ENCODE measurements at regions not wholly inside any gene's neighbourhood (a gene's known extent, or its start where the extent isn't known, plus 50 kb on each side); places are given as distances from the start of the nearest gene placed in this dataset.
A peak's percentile ranks its signal among the peaks of the same experiment; 100 is the strongest.
"Not testable (repeated sequence)": the region's sequence is repeated elsewhere in the genome, so short reads cannot be mapped to it uniquely, and the experiment has no call there.

DNA sequence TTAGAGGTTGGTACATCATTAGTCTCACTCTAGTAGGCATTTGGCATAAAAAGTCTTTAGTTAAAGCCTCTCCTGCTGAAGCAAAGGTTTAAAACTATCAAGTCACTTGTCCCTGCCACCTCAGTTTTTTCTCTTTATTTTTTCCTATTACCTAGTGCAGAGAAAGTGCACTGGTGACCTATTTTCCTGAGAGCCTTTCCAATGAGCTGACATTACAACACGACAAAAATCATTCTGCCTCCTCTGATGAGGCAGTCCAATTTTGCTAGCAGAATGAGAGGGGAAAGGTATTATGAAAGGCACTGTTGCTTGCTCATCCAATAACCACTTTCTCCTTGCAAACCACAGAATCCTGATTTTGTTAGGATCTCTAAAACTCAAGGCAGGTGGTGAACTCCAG, 73.3 kb upstream of the SGK1 start:
- TF ChIP-seq, protein P1, sequence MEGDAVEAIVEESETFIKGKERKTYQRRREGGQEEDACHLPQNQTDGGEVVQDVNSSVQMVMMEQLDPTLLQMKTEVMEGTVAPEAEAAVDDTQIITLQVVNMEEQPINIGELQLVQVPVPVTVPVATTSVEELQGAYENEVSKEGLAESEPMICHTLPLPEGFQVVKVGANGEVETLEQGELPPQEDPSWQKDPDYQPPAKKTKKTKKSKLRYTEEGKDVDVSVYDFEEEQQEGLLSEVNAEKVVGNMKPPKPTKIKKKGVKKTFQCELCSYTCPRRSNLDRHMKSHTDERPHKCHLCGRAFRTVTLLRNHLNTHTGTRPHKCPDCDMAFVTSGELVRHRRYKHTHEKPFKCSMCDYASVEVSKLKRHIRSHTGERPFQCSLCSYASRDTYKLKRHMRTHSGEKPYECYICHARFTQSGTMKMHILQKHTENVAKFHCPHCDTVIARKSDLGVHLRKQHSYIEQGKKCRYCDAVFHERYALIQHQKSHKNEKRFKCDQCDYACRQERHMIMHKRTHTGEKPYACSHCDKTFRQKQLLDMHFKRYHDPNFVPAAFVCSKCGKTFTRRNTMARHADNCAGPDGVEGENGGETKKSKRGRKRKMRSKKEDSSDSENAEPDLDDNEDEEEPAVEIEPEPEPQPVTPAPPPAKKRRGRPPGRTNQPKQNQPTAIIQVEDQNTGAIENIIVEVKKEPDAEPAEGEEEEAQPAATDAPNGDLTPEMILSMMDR (IDR thresholded peaks at IDR 0.05), result no peak
- no peak for TF ChIP-seq POLR2A (IDR thresholded peaks at IDR 0.05)
- Histone ChIP-seq H3K9me3 (no peaks in the 10 kb centered on the region), H3K4me3 (no peak overlapping the region), H3K27ac (peak overlapping the region in 2 of 4 donors; percentile 15 to 45), H3K36me3 (no peaks in the 10 kb centered on the region), H3K27me3 (no peaks in the 10 kb centered on the region), H3K4me1 (peaks cover 0 to 34% (median 0%) of the 10 kb centered on the region in 3 donors)
- 79 to 91% methylated on average over 1 of the region's 1 CpG for WGBS, 2 donors
- intact Hi-C loops (cut with DNase I), result no loop called here
- no peak for DNase-seq

DNA sequence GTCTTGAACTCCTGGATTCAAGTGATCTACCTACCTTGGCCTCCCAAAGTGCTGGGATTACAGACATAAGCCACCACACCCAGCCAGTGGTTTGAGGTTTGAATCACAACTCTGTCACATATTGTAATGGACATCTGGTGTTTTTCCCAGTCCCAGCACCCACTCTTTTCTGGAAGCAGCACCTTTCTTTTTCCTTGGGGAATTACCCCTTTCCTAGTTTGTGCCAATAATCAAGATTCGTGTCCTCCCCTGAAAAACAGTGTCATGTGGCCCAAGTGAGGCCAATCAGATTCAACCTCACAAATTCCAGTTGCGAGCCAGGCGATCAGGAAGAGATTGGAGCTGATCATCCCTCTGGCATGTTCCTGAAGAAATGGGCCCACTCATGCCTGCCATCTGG, 71.7 kb upstream of the SGK1 start:
- intact Hi-C loops (cut with DNase I), result no loop called here
- Histone ChIP-seq H3K27ac (no peak overlapping the region), H3K4me3 (no peak overlapping the region), H3K36me3 (no peaks in the 10 kb centered on the region), H3K27me3 (no peaks in the 10 kb centered on the region), H3K9me3 (no peaks in the 10 kb centered on the region), H3K4me1 (peaks cover 0 to 22% (median 0%) of the 10 kb centered on the region in 3 donors)
- DNase-seq, result no peak
- TF ChIP-seq, protein P1 (IDR thresholded peaks at IDR 0.05), result no peak
- 82% methylated on average over 3 of the region's 3 CpGs for WGBS, 2 donors

DNA sequence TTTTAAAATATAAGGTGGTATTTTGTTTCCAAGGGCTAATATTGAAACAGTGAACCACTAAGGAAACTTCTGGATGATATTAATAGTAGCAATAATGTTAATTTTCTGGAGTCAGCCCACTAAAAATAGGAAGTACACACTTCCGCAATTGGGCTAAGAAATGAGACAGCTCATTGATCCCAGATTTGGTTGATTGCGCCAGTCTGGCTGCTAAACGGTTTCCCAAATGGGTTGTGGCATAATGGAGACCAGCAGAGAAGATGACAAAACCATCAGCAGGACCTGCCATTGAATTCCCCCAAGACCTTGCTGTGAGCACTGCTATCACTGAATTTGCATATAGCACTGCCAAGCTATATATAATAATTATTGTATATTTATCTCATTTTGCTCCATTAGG, 71.2 kb upstream of the SGK1 start:
- intact Hi-C loops (cut with DNase I), result no loop called here
- Histone ChIP-seq H3K4me3 (no peak overlapping the region), H3K27me3 (no peaks in the 10 kb centered on the region), H3K9me3 (no peaks in the 10 kb centered on the region), H3K27ac (no peak overlapping the region), H3K36me3 (no peaks in the 10 kb centered on the region), H3K4me1 (peaks cover 0 to 17% (median 0%) of the 10 kb centered on the region in 3 donors)
- TF ChIP-seq, protein P1 (IDR thresholded peaks at IDR 0.05), result no peak
- TF ChIP-seq POLR2A (IDR thresholded peaks at IDR 0.05), result no peak
- 60 to 86% methylated on average over 3 of the region's 3 CpGs for WGBS, 2 donors
- DNase-seq, result no peak

DNA sequence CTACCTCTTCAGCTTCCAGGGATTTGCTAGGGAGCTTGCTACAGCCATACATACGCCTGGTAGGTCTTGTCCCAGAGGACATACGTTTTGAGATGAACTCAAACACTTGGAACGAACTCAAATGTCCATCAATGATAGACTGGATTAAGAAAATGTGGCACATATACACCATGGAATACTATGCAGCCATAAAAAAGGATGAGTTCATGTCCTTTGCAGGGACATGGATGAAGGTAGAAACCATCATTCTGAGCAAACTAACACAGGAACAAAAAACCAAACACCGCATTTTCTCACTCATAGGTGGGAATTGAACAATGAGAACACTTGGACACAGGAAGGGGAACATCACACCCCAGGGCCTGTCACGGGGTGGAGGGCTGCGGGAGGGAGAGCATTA, 68.6 kb upstream of the SGK1 start:
- DNase-seq; intact Hi-C loops (cut with DNase I); H3K36me3 ChIP-seq; H3K27me3 ChIP-seq; H3K9me3 ChIP-seq; H3K4me3 ChIP-seq; H3K27ac ChIP-seq: not testable (repeated sequence)
- WGBS, 2 donors, result 84 to 92% methylated on average over 6 of the region's 6 CpGs
- H3K4me1 ChIP-seq, result peaks cover 0 to 11% (median 0%) of the 10 kb centered on the region in 3 donors

DNA sequence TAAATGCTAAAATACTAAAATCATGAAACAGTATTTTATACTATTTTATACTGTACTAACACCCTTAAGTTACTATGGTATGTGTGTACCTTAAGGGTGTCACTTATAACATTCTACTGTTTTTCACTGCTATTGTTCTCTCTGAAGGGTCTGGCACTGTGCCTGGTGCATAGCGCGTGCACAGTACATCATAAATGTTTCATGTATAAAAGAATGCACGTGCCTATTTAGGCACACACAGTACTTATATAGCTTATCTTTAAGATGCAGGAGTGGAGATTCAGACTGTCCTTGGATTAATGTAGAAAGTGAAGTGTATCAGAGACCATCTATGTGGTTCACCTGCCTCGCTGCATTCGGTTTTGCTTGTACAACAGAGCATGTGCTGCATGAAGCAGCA, 64.0 kb upstream of the SGK1 start:
- intact Hi-C loops (cut with DNase I), result no loop called here
- TF ChIP-seq, protein P1 (IDR thresholded peaks at IDR 0.05), result no peak
- TF ChIP-seq POLR2A (IDR thresholded peaks at IDR 0.05), result no peak
- Histone ChIP-seq H3K9me3 (no peaks in the 10 kb centered on the region), H3K36me3 (no peaks in the 10 kb centered on the region), H3K4me3 (no peak overlapping the region), H3K4me1 (peaks cover 14 to 31% (median 18%) of the 10 kb centered on the region in 3 donors), H3K27ac (no peak overlapping the region), H3K27me3 (no peaks in the 10 kb centered on the region)
- 41 to 56% methylated on average over 5 of the region's 5 CpGs for WGBS, 2 donors
- no peak for DNase-seq

DNA sequence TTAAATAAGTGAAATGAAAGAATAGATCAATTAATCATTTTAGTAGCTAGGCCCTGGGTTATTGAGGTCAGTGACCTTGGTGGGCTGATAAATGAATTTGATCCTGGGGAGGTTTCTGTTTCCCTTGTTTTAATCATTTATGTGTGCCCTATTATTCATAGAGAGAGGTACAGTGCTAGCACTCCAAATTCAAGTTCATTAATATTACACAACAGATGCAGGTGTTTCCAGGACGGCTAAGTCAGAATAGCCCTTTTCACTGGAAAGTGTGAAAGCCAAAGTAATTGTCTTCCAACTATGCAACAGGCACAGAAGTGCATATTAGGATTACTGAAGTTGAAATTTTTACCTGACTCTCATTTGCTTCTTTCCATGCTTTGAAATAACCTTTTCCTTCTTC, 61.7 kb upstream of the SGK1 start:
- 15 to 29% methylated on average over 1 of the region's 1 CpG for WGBS, 2 donors

More for the DNA sequence above, 61.7 kb upstream of the SGK1 start:
- peak overlapping the region; percentile 68 to 88 (median 86) for H3K27ac ChIP-seq
- TF ChIP-seq, protein P1 (IDR thresholded peaks at IDR 0.05), result no peak
- no peak for TF ChIP-seq POLR2A (IDR thresholded peaks at IDR 0.05)
- no peaks in the 10 kb centered on the region for H3K36me3 ChIP-seq
- H3K9me3 ChIP-seq, result no peaks in the 10 kb centered on the region
- H3K27me3 ChIP-seq, result no peaks in the 10 kb centered on the region
- no peak overlapping the region for H3K4me3 ChIP-seq
- H3K4me1 ChIP-seq, result peaks cover 14 to 39% (median 24%) of the 10 kb centered on the region in 3 donors
- intact Hi-C loops (cut with DNase I), result no loop called here
- DNase-seq, result no peak
